IMR-90 (cell line): ENCODE measurements at regions not wholly inside any gene's neighbourhood (a gene's known extent, or its start where the extent isn't known, plus 50 kb on each side); places are given as distances from the start of the nearest gene placed in this dataset.

Experiments
- BHLHE40 ChIP-seq: fragments of 150-350 bp; IDR thresholded peaks from 2 replicates; pipeline ENCODE4 v1.6.1; 2016; ENCODE audit warnings: mild to moderate bottlenecking, low read depth, low read length
- CEBPB ChIP-seq: IDR thresholded peaks from 2 replicates; pipeline ENCODE4 v1.6.1; 2012; ENCODE audit warnings: low read depth, low read length, improper control_type of control experiment
- MXI1 ChIP-seq: IDR thresholded peaks from 2 replicates; pipeline ENCODE4 v1.6.1; 2012; ENCODE audit warnings: low read depth, mild to moderate bottlenecking, low read length, moderate library complexity, borderline replicate concordance
- POLR2A ChIP-seq: IDR thresholded peaks from 2 replicates; pipeline ENCODE4 v1.6.1; 2012; ENCODE audit warnings: mild to moderate bottlenecking, low read depth, low read length
- RAD21 ChIP-seq: IDR thresholded peaks from 2 replicates; pipeline ENCODE4 v1.6.1; 2012; ENCODE audit warnings: low read length, improper control_type of control experiment
- RFX5 ChIP-seq: IDR thresholded peaks from 2 replicates; pipeline ENCODE4 v1.8.0; 2012; ENCODE audit warnings: low read depth, mild to moderate bottlenecking, low read length, moderate library complexity
- SMC3 ChIP-seq: fragments of 150-350 bp; IDR thresholded peaks from 2 replicates; pipeline ENCODE4 v1.6.1; 2016; ENCODE audit warnings: low read depth, mild to moderate bottlenecking, antibody characterized with exemption, low read length, moderate library complexity
- TF ChIP-seq, protein P1 (sequence below): conservative IDR thresholded peaks from 2 replicates; pipeline ENCODE4 v1.5.1; 2012; ENCODE audit warnings: mild to moderate bottlenecking, low read depth, low read length, improper control_type of control experiment
- TF ChIP-seq, protein P2 (sequence below): fragments of 150-350 bp; IDR thresholded peaks from 2 replicates; pipeline ENCODE4 v1.6.1; 2017; ENCODE audit warnings: mild to moderate bottlenecking, antibody characterized with exemption, low read length, low read depth

DNA sequence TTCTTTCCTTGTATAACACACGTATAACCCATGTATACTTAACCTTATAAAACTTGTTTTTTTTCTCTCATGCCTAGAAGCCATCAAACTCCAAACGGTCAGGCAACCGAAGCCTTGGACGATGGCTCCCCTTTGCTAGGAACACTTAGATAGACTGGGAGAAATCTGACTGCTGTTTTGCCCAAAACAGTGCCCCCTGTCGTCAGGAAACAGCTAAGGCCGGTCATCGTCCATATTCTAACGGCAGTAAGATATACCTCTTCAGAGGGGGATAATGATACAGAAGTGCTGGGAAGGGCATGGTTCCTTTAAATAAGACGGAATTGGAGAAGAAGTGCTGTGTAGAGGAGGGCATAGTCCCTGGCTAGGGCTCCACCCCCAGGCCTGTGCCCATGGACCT lies 130.5 kb downstream of the SLC41A2 start:
- TF ChIP-seq, protein P1, sequence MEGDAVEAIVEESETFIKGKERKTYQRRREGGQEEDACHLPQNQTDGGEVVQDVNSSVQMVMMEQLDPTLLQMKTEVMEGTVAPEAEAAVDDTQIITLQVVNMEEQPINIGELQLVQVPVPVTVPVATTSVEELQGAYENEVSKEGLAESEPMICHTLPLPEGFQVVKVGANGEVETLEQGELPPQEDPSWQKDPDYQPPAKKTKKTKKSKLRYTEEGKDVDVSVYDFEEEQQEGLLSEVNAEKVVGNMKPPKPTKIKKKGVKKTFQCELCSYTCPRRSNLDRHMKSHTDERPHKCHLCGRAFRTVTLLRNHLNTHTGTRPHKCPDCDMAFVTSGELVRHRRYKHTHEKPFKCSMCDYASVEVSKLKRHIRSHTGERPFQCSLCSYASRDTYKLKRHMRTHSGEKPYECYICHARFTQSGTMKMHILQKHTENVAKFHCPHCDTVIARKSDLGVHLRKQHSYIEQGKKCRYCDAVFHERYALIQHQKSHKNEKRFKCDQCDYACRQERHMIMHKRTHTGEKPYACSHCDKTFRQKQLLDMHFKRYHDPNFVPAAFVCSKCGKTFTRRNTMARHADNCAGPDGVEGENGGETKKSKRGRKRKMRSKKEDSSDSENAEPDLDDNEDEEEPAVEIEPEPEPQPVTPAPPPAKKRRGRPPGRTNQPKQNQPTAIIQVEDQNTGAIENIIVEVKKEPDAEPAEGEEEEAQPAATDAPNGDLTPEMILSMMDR = peak; percentile 32; the same call in 1 of the 2 replicates
- TF ChIP-seq POLR2A (no peak), RAD21 (peak; percentile 27), CEBPB (no peak), RFX5 (no peak), SMC3 (peak; percentile 42), BHLHE40 (no peak), MXI1 (no peak)
- TF ChIP-seq, protein P2, sequence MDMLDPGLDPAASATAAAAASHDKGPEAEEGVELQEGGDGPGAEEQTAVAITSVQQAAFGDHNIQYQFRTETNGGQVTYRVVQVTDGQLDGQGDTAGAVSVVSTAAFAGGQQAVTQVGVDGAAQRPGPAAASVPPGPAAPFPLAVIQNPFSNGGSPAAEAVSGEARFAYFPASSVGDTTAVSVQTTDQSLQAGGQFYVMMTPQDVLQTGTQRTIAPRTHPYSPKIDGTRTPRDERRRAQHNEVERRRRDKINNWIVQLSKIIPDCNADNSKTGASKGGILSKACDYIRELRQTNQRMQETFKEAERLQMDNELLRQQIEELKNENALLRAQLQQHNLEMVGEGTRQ = no peak
